ENCODE measurements at regions not wholly inside any gene's neighbourhood (a gene's known extent, or its start where the extent isn't known, plus 50 kb on each side); places are given as distances from the start of the nearest gene placed in this dataset.
A peak's percentile ranks its signal among the peaks of the same experiment; 100 is the strongest.

GRCh38 chr20:60687213-60687612, 564.8 kb upstream of the CDH4 start:
- DNase-seq (ENCODE audit: low read depth in 2 of 2) = no peak

GRCh38 chr20:60690771-60691170, 561.3 kb upstream of the CDH4 start:
- no peak for DNase-seq (ENCODE audit: low read depth in 2 of 2)

- DNase-seq (ENCODE audit: low read depth in 2 of 2) = no peak
Observed at GRCh38 chr20:60691966-60692615, 560.0 kb upstream of the CDH4 start.

- DNase-seq (ENCODE audit: low read depth in 2 of 2) = no peak
Observed at GRCh38 chr20:60693496-60694133, 558.4 kb upstream of the CDH4 start.

DNA sequence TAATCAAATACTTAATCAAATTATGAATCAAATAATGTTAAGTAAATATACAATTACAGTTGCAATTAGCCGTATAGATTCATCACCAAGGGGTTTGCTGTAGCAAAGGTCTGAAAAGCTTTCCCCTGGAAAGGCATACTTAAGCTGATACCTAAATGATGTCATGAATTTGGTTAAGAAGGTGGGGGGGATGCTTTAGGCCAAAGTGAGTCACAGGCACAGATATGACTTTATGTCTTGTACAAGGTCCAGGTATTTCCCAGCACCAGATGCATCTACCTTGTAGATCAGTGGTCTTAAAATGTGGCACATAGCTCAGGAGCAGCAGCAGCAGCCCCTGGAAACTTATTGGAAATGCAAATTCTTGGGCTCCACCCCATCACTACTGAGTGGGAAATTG, 557.3 kb upstream of the CDH4 start:
- DNase-seq (ENCODE audit: low read depth in 2 of 2) = no peak

GRCh38 chr20:60695226-60696000, 556.6 kb upstream of the CDH4 start:
- peak in 1 of 2 donors; percentile 33 for DNase-seq (ENCODE audit: low read depth in 2 of 2)

- no peak for DNase-seq (ENCODE audit: low read depth in 2 of 2)
Observed at GRCh38 chr20:60697252-60697651, 554.8 kb upstream of the CDH4 start.

DNA sequence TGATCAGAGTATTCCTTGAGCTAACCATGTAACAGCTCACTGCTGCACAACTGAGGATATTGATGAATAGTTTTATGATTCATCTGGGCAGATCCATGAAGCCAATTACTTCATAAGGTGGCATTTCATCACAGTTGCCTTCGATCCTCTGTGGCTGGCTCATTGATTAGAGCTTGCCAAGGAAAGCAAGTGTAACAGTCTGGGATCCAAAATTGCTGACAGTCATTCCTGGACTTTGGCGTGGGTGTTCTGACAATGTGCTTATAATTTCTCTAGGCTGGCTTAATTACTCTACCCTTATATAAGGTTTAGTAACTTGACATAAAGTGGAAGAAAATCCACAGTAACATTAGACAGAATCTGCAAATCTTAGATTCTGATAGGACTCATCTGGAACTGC, 551.3 kb upstream of the CDH4 start:
- no peak for DNase-seq (ENCODE audit: low read depth in 2 of 2)

DNA sequence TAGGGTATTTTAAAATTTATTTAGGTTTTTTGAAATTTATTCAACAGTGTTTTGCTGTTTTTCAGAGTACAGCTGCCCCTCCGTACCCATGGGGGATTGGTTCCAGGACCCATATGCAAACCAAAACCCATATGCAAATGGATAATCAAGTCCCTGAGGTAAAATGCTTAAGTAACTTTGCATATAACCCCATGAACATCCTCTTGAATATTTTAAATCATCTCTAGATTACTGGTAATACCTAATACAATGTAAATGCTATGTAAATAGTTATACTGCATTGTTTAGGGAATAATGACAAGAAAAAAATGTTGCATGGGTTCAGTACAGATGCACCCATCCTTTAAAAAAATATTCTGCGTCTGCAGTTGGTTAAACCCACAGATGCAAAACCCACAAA, 547.9 kb upstream of the CDH4 start:
- DNase-seq (ENCODE audit: low read depth in 2 of 2) = no peak

GRCh38 chr20:60713396-60713795, 538.7 kb upstream of the CDH4 start:
- no peak for DNase-seq (ENCODE audit: low read depth in 2 of 2)

- DNase-seq (ENCODE audit: low read depth in 2 of 2) = no peak
Observed at GRCh38 chr20:60715172-60715571, 536.9 kb upstream of the CDH4 start.

DNA sequence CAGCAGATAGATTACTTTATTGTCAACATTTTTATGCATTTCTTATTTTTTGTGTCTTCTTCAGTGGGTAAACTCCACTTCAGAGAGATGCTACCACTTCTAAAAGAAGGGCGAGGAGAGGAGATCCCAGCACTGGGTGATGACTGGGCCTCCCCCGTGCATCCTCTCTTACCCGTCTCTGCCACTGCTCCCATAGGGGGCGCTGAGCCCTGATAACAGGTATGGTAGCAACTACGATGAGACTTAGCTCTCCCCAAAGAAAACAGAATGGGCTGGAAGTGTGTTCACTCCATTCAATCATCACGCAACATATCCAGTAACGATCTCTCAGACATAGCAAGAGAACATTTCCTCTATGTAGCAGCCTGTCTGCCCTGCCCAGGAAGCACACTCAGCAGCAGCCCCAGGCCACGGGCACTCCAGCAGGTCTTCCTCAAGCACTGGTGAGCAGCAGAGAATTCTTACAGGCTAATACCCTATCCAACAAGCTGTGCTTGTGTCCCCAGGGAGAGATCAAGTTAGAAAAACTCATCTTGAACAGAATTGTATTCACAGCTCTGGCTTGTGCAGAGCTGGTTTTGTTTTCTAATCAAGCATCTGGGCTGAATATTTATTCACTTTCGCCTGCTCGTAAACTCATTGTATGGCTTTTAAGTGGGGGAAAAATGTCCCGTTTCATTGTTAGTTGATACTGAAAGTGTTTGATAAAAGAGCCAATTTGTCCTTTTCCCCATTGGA, 533.1 kb upstream of the CDH4 start:
- peak in 1 of 2 donors; percentile 2 for DNase-seq (ENCODE audit: low read depth in 2 of 2)

GRCh38 chr20:60725311-60725906, 526.7 kb upstream of the CDH4 start:
- no peak for DNase-seq (ENCODE audit: low read depth in 2 of 2)

DNA sequence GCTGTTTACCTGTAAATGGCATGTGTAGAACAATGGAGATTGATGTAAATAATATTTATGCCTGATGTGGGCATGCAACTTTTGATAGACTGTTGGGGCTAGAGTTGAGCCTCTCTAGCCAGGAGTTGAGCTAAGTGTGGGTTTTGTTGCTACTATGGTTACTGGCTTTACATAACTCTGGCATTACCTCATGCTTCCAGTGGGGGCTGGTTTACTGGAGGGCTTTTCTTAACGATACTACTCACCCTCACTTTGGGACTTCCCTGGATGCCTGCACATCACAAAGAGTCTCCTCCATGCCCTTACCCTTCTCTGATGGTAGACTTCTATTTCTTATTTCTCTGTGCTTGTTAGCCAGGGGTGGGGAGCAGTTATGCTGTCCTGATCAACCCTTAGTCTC, 524.6 kb upstream of the CDH4 start:
- no peak for DNase-seq (ENCODE audit: low read depth in 2 of 2)

DNA sequence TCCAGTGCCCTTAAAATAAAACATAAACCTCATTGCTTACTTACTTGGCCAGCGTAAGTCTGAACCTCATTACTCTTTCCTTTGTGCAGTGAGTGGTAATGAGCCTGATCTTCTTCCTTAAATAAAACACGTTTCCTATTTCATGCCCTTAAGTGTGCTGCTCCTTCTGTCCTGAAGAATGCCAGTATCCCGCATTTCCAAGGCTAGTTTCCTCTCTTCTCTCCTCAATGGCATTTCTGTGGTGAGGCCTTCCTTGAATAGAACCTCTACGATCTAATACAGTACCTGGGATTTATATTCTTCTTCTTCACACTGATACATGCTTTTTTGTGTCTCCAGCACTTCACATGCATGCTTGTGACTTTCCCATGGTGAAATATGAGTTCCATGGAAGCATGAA, 523.4 kb upstream of the CDH4 start:
- DNase-seq (ENCODE audit: low read depth in 2 of 2) = no peak

- no peak for DNase-seq (ENCODE audit: low read depth in 2 of 2)
Observed at GRCh38 chr20:60729135-60729900, 522.7 kb upstream of the CDH4 start.

GRCh38 chr20:60732322-60732721, 519.7 kb upstream of the CDH4 start:
- no peak for DNase-seq (ENCODE audit: low read depth in 2 of 2)

DNA sequence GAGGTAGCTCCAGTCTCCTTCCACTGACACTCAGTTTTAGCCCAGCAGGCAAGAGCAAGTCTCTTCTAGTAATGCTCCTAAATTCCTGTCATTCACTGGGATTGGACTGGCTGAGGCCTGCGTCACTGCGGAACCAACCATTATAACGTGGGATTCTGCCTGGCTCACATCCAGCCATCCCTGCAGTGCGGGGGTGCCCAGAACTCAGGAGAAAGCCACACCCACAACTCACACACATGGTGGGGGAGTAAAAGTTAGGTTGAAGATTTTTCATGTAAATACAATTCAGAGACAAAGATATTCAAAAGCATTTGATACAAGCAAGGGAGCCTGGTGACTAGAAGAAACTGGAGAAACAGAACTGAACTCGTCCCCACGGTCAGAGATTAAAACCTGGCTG, 504.0 kb upstream of the CDH4 start:
- no peak for DNase-seq (ENCODE audit: low read depth in 2 of 2)

GRCh38 chr20:60749804-60750602, 502.1 kb upstream of the CDH4 start:
- DNase-seq (ENCODE audit: low read depth in 2 of 2) = no peak

GRCh38 chr20:60750909-60751308, 501.2 kb upstream of the CDH4 start:
- DNase-seq (ENCODE audit: low read depth in 2 of 2) = no peak

Data from stimulated activated CD8-positive, alpha-beta memory T cell treated with anti-CD3 and anti-CD28 coated beads, Interleukin-2, amount 100 ng/mL, for 48 hours (primary cell).